ENCODE measurements at regions not wholly inside any gene's neighbourhood (a gene's known extent, or its start where the extent isn't known, plus 50 kb on each side); places are given as distances from the start of the nearest gene placed in this dataset.
"Not testable (repeated sequence)": the region's sequence is repeated elsewhere in the genome, so short reads cannot be mapped to it uniquely, and the experiment has no call there.

DNA sequence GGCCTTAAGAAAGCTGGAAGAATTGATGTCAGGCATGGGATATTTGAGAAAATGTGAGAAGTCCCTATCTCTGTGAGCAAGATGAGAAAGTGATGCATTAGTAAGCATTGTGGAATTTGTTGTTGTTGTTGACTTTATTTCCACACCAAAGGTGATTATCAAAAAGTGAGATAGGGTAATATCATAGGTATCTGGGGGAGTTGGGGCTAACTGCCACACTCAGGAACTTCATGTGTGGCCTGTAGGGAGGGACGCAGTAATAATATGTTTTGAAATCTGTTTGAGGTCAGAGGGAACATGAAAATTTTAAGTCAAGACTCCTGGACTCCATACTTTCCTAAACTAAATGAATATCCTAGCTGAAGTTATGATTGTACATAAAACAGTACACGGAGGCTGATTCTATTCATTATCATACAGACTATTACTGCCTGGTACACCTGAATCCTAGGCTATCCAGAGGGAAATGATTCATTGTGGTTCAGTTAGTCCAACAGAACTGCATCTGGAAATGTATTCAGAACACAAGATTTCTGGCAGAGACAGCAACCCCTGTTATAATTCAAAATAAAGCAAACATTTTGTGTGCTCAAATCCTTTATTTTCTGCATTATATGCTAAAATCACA is 304.8 kb downstream of the CPS1 start:
- ATAC-seq (ENCODE audit: insufficient read depth, low FRiP score) (no peak), DNase-seq (no peak)
- WGBS, 2 donors = 83 to 88% methylated on average over 2 of the region's 2 CpGs
- no peaks in the 10 kb centered on the region for H3K9me3 ChIP-seq (ENCODE audit: control insufficient read depth in 4 of 4, insufficient read depth in 3 of 4, low read length in 3 of 4)
- H3K9ac ChIP-seq (ENCODE audit: insufficient read depth in 1 of 2, low read length in 2 of 2) = no peak overlapping the region
- H3K4me1 ChIP-seq (ENCODE audit: control insufficient read depth in 5 of 5, insufficient read depth in 5 of 5, low read length in 5 of 5) = no peaks in the 10 kb centered on the region
- no peak overlapping the region for H3K27ac ChIP-seq (ENCODE audit: low read depth in 1 of 2, low read length in 1 of 2)
- no peak overlapping the region for H3K4me3 ChIP-seq
- H3K36me3 ChIP-seq (ENCODE audit: control insufficient read depth in 4 of 4, insufficient read depth in 4 of 4, low read length in 4 of 4) = no peaks in the 10 kb centered on the region
- no peaks in the 10 kb centered on the region for H3K27me3 ChIP-seq (ENCODE audit: control insufficient read depth in 3 of 3, insufficient read depth in 3 of 3, low read length in 2 of 3)
- TF ChIP-seq, protein P1, sequence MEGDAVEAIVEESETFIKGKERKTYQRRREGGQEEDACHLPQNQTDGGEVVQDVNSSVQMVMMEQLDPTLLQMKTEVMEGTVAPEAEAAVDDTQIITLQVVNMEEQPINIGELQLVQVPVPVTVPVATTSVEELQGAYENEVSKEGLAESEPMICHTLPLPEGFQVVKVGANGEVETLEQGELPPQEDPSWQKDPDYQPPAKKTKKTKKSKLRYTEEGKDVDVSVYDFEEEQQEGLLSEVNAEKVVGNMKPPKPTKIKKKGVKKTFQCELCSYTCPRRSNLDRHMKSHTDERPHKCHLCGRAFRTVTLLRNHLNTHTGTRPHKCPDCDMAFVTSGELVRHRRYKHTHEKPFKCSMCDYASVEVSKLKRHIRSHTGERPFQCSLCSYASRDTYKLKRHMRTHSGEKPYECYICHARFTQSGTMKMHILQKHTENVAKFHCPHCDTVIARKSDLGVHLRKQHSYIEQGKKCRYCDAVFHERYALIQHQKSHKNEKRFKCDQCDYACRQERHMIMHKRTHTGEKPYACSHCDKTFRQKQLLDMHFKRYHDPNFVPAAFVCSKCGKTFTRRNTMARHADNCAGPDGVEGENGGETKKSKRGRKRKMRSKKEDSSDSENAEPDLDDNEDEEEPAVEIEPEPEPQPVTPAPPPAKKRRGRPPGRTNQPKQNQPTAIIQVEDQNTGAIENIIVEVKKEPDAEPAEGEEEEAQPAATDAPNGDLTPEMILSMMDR (IDR thresholded peaks at IDR 0.05; ENCODE audit: control extremely low read depth, extremely low read depth) = no peak

DNA sequence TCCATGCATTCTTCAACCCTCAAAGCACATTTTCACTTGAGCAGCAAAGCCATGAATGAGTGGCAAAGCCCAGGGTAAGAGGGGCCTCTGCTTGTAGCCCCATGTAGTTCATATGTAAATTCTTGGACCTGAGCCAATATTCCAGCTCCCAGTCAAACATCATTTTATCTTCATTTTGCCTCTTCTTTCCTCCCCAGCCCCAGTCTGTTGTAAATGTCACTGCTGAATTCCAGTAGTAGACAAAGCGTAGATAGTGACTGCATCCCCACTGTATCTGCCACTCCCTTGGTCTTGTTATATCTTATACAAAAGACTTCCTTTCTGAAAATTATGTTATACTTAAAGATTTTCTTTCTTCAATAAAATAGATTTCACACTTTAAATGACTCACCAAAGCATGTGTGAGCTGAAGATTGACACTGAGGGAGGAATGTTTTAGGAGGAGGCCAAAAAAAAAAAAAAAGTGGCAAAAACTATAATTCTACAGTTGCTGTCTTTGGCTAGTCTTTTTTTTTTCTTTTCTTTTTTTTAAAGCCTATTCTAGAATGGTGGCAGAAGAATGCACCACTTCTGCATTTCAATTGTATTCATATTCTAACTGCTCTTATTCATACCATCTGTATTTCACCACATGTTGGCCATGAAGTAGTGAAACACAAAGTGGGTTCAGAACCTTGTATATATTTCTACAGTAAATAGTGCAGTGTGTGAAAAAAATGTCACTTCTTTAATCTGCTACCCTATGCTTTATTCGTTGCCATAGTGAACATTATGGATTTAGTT is 306.1 kb downstream of the CPS1 start:
- 58 to 68% methylated on average over 2 of the region's 2 CpGs for WGBS, 2 donors

DNA sequence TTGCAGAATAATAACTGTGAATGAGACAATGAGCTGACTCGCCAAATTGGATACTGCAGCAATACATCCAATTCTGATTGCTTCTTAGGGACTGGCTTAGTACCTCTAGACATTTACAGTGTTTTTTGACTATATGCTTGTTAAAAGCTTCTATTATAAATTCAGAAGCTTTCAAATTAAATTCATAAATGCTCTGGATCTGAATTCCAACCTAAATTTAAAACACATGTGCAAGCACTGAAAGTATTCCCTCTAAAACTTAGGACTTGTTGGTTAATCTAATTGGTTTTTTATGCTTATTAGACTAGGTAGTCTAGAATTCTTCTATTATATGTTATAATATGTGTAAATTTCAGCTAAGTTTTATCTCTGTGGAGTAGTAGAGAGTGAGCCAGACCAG is 306.9 kb downstream of the CPS1 start:
- Histone ChIP-seq H3K36me3 (ENCODE audit: control insufficient read depth in 4 of 4, insufficient read depth in 4 of 4, low read length in 4 of 4) (no peaks in the 10 kb centered on the region), H3K27ac (ENCODE audit: low read depth in 1 of 2, low read length in 1 of 2) (no peak overlapping the region), H3K9me3 (ENCODE audit: control insufficient read depth in 4 of 4, insufficient read depth in 3 of 4, low read length in 3 of 4) (no peaks in the 10 kb centered on the region), H3K9ac (ENCODE audit: insufficient read depth in 1 of 2, low read length in 2 of 2) (no peak overlapping the region), H3K4me3 (no peak overlapping the region), H3K27me3 (ENCODE audit: control insufficient read depth in 3 of 3, insufficient read depth in 3 of 3, low read length in 2 of 3) (no peaks in the 10 kb centered on the region), H3K4me1 (ENCODE audit: control insufficient read depth in 5 of 5, insufficient read depth in 5 of 5, low read length in 5 of 5) (no peaks in the 10 kb centered on the region)
- ATAC-seq (ENCODE audit: insufficient read depth, low FRiP score) = no peak
- DNase-seq = no peak
- WGBS, 2 donors = 74 to 90% methylated on average over 1 of the region's 1 CpG
- TF ChIP-seq, protein P1 (IDR thresholded peaks at IDR 0.05; ENCODE audit: control extremely low read depth, extremely low read depth) = no peak

More for the DNA sequence above, 306.1 kb downstream of the CPS1 start:
- H3K27ac ChIP-seq (ENCODE audit: low read depth in 1 of 2, low read length in 1 of 2) = no peak overlapping the region
- no peaks in the 10 kb centered on the region for H3K27me3 ChIP-seq (ENCODE audit: control insufficient read depth in 3 of 3, insufficient read depth in 3 of 3, low read length in 2 of 3)
- TF ChIP-seq, protein P1 (IDR thresholded peaks at IDR 0.05; ENCODE audit: control extremely low read depth, extremely low read depth) = no peak
- no peak overlapping the region for H3K4me3 ChIP-seq
- no peak overlapping the region for H3K9ac ChIP-seq (ENCODE audit: insufficient read depth in 1 of 2, low read length in 2 of 2)
- H3K4me1 ChIP-seq (ENCODE audit: control insufficient read depth in 5 of 5, insufficient read depth in 5 of 5, low read length in 5 of 5) = no peaks in the 10 kb centered on the region
- H3K9me3 ChIP-seq (ENCODE audit: control insufficient read depth in 4 of 4, insufficient read depth in 3 of 4, low read length in 3 of 4) = no peaks in the 10 kb centered on the region
- H3K36me3 ChIP-seq (ENCODE audit: control insufficient read depth in 4 of 4, insufficient read depth in 4 of 4, low read length in 4 of 4) = no peaks in the 10 kb centered on the region
- ATAC-seq (ENCODE audit: insufficient read depth, low FRiP score) (no peak), DNase-seq (peak in 1 of 3 donors; percentile 1)

DNA sequence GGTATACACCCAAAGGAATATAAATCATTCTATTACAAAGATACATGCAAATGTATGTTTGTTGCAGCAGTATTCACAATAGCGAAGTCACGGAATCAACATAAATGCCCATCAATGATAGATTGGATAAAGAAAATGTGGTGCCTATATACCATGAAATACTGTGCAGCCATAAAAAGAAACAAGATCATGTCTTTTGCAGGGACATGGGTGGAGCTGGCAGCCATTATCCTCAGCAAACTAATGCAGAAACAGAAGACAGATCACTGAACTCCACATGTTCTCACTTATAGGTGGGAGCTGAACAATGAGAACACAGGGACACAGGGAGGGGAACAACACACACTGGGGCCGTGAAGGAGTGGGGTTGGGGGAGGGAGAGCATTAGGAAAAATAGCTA is 315.2 kb downstream of the CPS1 start:
- not testable (repeated sequence) for H3K9ac ChIP-seq (ENCODE audit: insufficient read depth in 1 of 2, low read length in 2 of 2); H3K4me1 ChIP-seq (ENCODE audit: control insufficient read depth in 5 of 5, insufficient read depth in 5 of 5, low read length in 5 of 5); ATAC-seq (ENCODE audit: insufficient read depth, low FRiP score); H3K36me3 ChIP-seq (ENCODE audit: control insufficient read depth in 4 of 4, insufficient read depth in 4 of 4, low read length in 4 of 4); H3K9me3 ChIP-seq (ENCODE audit: control insufficient read depth in 4 of 4, insufficient read depth in 3 of 4, low read length in 3 of 4); H3K27me3 ChIP-seq (ENCODE audit: control insufficient read depth in 3 of 3, insufficient read depth in 3 of 3, low read length in 2 of 3); H3K4me3 ChIP-seq; DNase-seq; H3K27ac ChIP-seq (ENCODE audit: low read depth in 1 of 2, low read length in 1 of 2)
- 90 to 91% methylated on average over 3 of the region's 3 CpGs for WGBS, 2 donors
